ENCODE measurements at regions not wholly inside any gene's neighbourhood (a gene's known extent, or its start where the extent isn't known, plus 50 kb on each side); places are given as distances from the start of the nearest gene placed in this dataset.
A peak's percentile ranks its signal among the peaks of the same experiment; 100 is the strongest.

GRCh38 chr10:88209231-88209630 is 345.8 kb downstream of the PTEN start:
- no peak overlapping the region for H3K4me3 ChIP-seq (ENCODE audit: low read depth, low read length)
- no peaks in the 10 kb centered on the region for H3K9me3 ChIP-seq (ENCODE audit: control insufficient read depth, insufficient read depth, low read depth, low read length)
- POLR2A ChIA-PET = interaction anchor here (0.6 kb wide), 1 partner anchor 520 kb away, joined by 4 read pairs; no protein-coding TSS in a partner anchor
- CTCF ChIA-PET = interaction anchor here (0.8 kb wide), 1 partner anchor 110 kb away, joined by 3 read pairs; no protein-coding TSS in a partner anchor
- H3K4me1 ChIP-seq (ENCODE audit: control insufficient read depth, insufficient read depth, low read length) = peaks cover 25% of the 10 kb centered on the region
- TF ChIP-seq ZNF830 (tag by site-specific recombination; IDR thresholded peaks at IDR 0.05; ENCODE audit: low read depth) = no peak
- TF ChIP-seq, protein P1, sequence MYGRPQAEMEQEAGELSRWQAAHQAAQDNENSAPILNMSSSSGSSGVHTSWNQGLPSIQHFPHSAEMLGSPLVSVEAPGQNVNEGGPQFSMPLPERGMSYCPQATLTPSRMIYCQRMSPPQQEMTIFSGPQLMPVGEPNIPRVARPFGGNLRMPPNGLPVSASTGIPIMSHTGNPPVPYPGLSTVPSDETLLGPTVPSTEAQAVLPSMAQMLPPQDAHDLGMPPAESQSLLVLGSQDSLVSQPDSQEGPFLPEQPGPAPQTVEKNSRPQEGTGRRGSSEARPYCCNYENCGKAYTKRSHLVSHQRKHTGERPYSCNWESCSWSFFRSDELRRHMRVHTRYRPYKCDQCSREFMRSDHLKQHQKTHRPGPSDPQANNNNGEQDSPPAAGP (tag by site-specific recombination; IDR thresholded peaks at IDR 0.05) = no peak
- TF ChIP-seq KLF7 (tag by site-specific recombination; IDR thresholded peaks at IDR 0.05; ENCODE audit: borderline replicate concordance) = no peak
- TF ChIP-seq KLF10 (tag by site-specific recombination; IDR thresholded peaks at IDR 0.05) = no peak
- no peak for TF ChIP-seq ZNF530 (tag by site-specific recombination; IDR thresholded peaks at IDR 0.05; ENCODE audit: low read depth)
- TF ChIP-seq ZNF121 (tag by site-specific recombination; IDR thresholded peaks at IDR 0.05) = no peak
- no peak for TF ChIP-seq ZNF114 (tag by site-specific recombination; IDR thresholded peaks at IDR 0.05)
- no peak for TF ChIP-seq MZF1 (tag by site-specific recombination; IDR thresholded peaks at IDR 0.05; ENCODE audit: borderline replicate concordance)
- no peak for TF ChIP-seq OSR2 (tag by site-specific recombination; IDR thresholded peaks at IDR 0.05)
- no peak for TF ChIP-seq ZNF16 (tag by site-specific recombination; IDR thresholded peaks at IDR 0.05; ENCODE audit: low read depth)
- TF ChIP-seq IKZF3 (tag by site-specific recombination; IDR thresholded peaks at IDR 0.05) = no peak
- TF ChIP-seq HOXA7 (CRISPR knock-in tag; IDR thresholded peaks at IDR 0.05; ENCODE audit: borderline replicate concordance) = no peak
- no peak for TF ChIP-seq ZNF416 (tag by site-specific recombination; IDR thresholded peaks at IDR 0.05)
- H3K36me3 ChIP-seq (ENCODE audit: control insufficient read depth in 2 of 2, insufficient read depth in 1 of 2, low read length in 2 of 2) = no peaks in the 10 kb centered on the region
- H3K27ac ChIP-seq (ENCODE audit: extremely low read depth, low read depth, low read length) = peak overlapping the region; percentile 45

DNA sequence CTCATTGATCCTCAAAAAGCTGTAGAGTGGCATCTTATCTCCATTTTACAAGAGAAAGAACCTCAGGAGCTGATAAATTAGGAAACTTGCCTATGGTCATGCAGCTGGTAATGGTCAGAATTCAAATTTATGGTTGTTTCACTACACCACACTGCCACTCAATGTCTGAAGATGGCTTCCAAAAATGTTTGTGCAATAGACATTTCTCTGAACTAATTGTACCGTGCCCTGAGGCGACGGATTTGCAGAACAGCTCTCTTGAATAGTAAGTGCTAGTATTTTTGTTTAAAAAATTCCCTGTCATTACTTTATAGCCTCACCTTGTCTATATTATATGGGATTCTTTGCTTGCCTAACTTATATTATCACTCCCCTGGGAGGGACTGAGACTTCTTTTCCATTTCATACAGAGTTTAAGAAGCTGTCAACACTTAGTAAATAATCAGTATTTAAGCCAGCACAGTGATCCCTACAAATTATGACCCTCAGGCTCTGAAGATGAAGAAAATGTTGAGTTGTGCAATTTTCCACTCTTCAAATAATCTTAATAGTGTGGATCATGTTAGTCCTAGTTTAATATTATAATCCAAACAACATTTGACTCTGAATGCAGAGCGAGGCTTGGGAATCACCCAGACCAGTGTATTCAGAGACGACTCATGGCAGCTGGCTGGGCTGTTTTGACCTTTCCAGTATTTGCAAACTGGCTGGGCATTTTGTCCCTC is 346.6 kb downstream of the PTEN start:
- Histone ChIP-seq H3K4me1 (ENCODE audit: control insufficient read depth, insufficient read depth, low read length) (peaks cover 25% of the 10 kb centered on the region), H3K4me3 (ENCODE audit: low read depth, low read length) (no peak overlapping the region), H3K36me3 (ENCODE audit: control insufficient read depth in 2 of 2, insufficient read depth in 1 of 2, low read length in 2 of 2) (no peaks in the 10 kb centered on the region), H3K9me3 (ENCODE audit: control insufficient read depth, insufficient read depth, low read depth, low read length) (no peaks in the 10 kb centered on the region), H3K27ac (ENCODE audit: extremely low read depth, low read depth, low read length) (peak overlapping the region; percentile 45; the same call in 1 of the 2 replicates)
- CTCF ChIA-PET = interaction anchor here (0.6 to 0.8 kb wide), 2 partner anchors 111 to 798 kb away, joined by 6 read pairs; no protein-coding TSS in a partner anchor
- POLR2A ChIA-PET = no interaction called here
- TF ChIP-seq ZBTB44 (tag by site-specific recombination; IDR thresholded peaks at IDR 0.05) (peak; percentile 41; the same call in 1 of the 2 replicates), ATF2 (tag by site-specific recombination; IDR thresholded peaks at IDR 0.05; ENCODE audit: low read depth) (no peak), ZNF214 (tag by site-specific recombination; IDR thresholded peaks at IDR 0.05; ENCODE audit: borderline replicate concordance) (no peak), SALL2 (tag by site-specific recombination; IDR thresholded peaks at IDR 0.05; ENCODE audit: borderline replicate concordance) (no peak), MYNN (tag by site-specific recombination; IDR thresholded peaks at IDR 0.05; ENCODE audit: borderline replicate concordance) (no peak), ZNF280D (tag by site-specific recombination; IDR thresholded peaks at IDR 0.05) (no peak), ZNF398 (tag by site-specific recombination; IDR thresholded peaks at IDR 0.05) (no peak)
- TF ChIP-seq, protein P2, sequence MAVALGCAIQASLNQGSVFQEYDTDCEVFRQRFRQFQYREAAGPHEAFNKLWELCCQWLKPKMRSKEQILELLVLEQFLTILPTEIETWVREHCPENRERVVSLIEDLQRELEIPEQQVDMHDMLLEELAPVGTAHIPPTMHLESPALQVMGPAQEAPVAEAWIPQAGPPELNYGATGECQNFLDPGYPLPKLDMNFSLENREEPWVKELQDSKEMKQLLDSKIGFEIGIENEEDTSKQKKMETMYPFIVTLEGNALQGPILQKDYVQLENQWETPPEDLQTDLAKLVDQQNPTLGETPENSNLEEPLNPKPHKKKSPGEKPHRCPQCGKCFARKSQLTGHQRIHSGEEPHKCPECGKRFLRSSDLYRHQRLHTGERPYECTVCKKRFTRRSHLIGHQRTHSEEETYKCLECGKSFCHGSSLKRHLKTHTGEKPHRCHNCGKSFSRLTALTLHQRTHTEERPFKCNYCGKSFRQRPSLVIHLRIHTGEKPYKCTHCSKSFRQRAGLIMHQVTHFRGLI (tag by site-specific recombination; IDR thresholded peaks at IDR 0.05) = no peak
